ENCODE measurements at regions not wholly inside any gene's neighbourhood (a gene's known extent, or its start where the extent isn't known, plus 50 kb on each side); places are given as distances from the start of the nearest gene placed in this dataset.

GRCh38 chr5:82886911-82887310 lies 190.3 kb downstream of the TMEM167A start:
- TF ChIP-seq POLR2A (IDR thresholded peaks at IDR 0.05; ENCODE audit: low read depth) (no peak), CTCF (IDR thresholded peaks at IDR 0.05) (no peak)
